GM12878 (cell line): ENCODE measurements at regions not wholly inside any gene's neighbourhood (a gene's known extent, or its start where the extent isn't known, plus 50 kb on each side); places are given as distances from the start of the nearest gene placed in this dataset.

Experiments
- ASH2L ChIP-seq: fragments of 300-600, 200-600 bp; sonication (generic); IDR thresholded peaks from 2 replicates; pipeline ENCODE4 v1.6.1; 2017; ENCODE audit warnings: low read depth, mild to moderate bottlenecking, borderline replicate concordance
- ATF2 ChIP-seq: IDR thresholded peaks from 2 replicates; pipeline ENCODE4 v1.6.1; 2012; ENCODE audit warnings: low read length, inconsistent platforms
- EP300 ChIP-seq, 2 experiments: fragments of 150-350 bp in 1 of 2; IDR thresholded peaks; 2 replicates each; pipeline ENCODE4 v1.6.1; 2011 to 2012; ENCODE audit warnings: low read depth in 2 of 2, low read length in 2 of 2, borderline replicate concordance in 1 of 2, improper control_type of control experiment in 1 of 2, inconsistent platforms in 1 of 2; ENCODE audit not compliant: control insufficient read depth in 1 of 2
- FOS ChIP-seq: IDR thresholded peaks from 3 replicates; pipeline ENCODE4 v1.6.1; 2011; ENCODE audit warnings: borderline replicate concordance; ENCODE audit not compliant: insufficient read length; ENCODE audit errors: extremely low read depth
- POLR2AphosphoS5 ChIP-seq: IDR thresholded peaks from 2 replicates; pipeline ENCODE4 v1.6.1; 2011; ENCODE audit warnings: mild to moderate bottlenecking, low read length, inconsistent platforms
- RB1 ChIP-seq: fragments of 450-650 bp; formaldehyde crosslinking; IDR thresholded peaks from 2 replicates; pipeline ENCODE4 v1.6.1; 2017; ENCODE audit warnings: mild to moderate bottlenecking, borderline replicate concordance
- TAF1 ChIP-seq: IDR thresholded peaks from 2 replicates; pipeline ENCODE4 v1.6.1; 2011; ENCODE audit warnings: mild to moderate bottlenecking, low read depth, low read length, borderline replicate concordance
- ZNF207 ChIP-seq: fragments of 450-650 bp; IDR thresholded peaks from 2 replicates; pipeline ENCODE4 v1.6.1; 2014; ENCODE audit warnings: antibody characterized with exemption, mild to moderate bottlenecking, borderline replicate concordance
- TF ChIP-seq, protein P1 (sequence below): fragments of 450-650 bp; IDR thresholded peaks from 2 replicates; pipeline ENCODE4 v1.6.1; 2016; ENCODE audit warnings: mild to moderate bottlenecking
- TF ChIP-seq, protein P2 (sequence below): fragments of 450-650 bp; IDR thresholded peaks from 2 replicates; pipeline ENCODE4 v1.6.1; 2017; ENCODE audit warnings: mild to moderate bottlenecking, low read depth, inconsistent platforms; ENCODE audit not compliant: poor library complexity, severe bottlenecking

DNA sequence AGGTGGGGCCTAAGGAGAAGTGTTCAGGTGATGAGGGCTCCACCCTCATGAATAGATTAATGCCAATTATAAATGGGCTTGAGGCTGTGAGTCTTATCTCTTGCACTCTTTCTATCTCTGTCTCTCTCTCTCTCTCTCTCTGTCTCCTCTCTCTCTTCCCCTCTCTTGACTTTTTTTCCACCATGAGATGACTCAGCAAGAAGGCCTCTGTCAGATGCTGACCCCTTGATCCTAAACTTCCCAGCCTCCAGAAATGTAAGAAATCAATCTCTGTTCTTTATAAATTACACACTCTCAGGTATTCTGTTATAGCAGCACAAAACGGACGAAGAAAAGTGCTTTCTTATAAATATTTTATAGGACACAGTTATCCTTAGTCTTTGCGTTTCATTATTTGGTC, 184.9 kb upstream of the PCDH7 start (continued):
- TF ChIP-seq POLR2AphosphoS5 (no peak), RB1 (no peak), ASH2L (no peak), ZNF207 (no peak), EP300 (IDR thresholded peaks at IDR 0.05; ENCODE audit: borderline replicate concordance in 1 of 2, control insufficient read depth in 1 of 2, low read depth in 2 of 2, low read length in 2 of 2) (no peak), ATF2 (no peak), FOS (no peak), TAF1 (no peak)
- TF ChIP-seq, protein P1, sequence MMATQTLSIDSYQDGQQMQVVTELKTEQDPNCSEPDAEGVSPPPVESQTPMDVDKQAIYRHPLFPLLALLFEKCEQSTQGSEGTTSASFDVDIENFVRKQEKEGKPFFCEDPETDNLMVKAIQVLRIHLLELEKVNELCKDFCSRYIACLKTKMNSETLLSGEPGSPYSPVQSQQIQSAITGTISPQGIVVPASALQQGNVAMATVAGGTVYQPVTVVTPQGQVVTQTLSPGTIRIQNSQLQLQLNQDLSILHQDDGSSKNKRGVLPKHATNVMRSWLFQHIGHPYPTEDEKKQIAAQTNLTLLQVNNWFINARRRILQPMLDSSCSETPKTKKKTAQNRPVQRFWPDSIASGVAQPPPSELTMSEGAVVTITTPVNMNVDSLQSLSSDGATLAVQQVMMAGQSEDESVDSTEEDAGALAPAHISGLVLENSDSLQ = no peak
- TF ChIP-seq, protein P2, sequence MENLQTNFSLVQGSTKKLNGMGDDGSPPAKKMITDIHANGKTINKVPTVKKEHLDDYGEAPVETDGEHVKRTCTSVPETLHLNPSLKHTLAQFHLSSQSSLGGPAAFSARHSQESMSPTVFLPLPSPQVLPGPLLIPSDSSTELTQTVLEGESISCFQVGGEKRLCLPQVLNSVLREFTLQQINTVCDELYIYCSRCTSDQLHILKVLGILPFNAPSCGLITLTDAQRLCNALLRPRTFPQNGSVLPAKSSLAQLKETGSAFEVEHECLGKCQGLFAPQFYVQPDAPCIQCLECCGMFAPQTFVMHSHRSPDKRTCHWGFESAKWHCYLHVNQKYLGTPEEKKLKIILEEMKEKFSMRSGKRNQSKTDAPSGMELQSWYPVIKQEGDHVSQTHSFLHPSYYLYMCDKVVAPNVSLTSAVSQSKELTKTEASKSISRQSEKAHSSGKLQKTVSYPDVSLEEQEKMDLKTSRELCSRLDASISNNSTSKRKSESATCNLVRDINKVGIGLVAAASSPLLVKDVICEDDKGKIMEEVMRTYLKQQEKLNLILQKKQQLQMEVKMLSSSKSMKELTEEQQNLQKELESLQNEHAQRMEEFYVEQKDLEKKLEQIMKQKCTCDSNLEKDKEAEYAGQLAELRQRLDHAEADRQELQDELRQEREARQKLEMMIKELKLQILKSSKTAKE = no peak
